Fibroblast of upper back skin (primary cell): ENCODE measurements at regions not wholly inside any gene's neighbourhood (a gene's known extent, or its start where the extent isn't known, plus 50 kb on each side); places are given as distances from the start of the nearest gene placed in this dataset.

Source experiments
- DNase-seq: peaks from one replicate; pipeline ENCODE4 v3.0.0-alpha.2; 2013

DNA sequence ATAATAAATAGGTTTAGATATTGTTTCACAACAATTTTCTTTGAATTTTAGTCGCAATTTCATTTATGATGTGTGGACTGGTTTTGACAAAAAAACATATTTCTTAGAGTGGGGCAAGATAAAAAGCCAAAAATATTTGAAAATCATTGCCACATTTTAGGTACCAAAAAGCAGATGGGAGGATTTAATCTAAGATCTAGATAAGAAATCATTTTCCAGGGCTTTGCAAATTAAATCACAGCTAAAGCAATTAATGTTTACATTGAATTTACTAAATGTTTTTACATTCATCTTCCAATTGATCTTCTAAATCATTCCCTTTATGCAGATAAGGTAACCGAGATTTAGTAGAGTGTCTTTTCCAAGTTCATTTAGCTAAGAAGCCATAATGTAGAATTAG lies 1386.0 kb upstream of the TENM4 start:
- no peak for DNase-seq

DNA sequence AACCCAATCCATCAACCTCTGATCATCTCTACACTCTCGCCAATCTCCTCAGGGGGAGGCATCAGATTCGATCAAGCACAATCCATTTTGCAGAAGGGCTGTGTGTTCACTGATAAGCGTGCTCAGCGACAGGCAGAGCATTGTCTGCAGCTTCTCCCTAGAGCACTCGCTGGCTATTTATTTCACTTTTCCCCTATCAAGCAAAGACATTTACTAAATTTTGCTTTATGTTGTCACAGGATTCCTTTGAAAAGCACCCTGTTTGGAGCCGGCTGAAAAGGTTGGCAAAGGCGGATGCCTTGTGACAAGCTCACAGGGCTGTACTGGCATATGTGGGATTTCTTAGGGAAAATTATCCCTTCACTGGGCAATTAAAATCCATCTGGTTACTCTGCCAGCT lies 1381.5 kb upstream of the TENM4 start:
- DNase-seq = no peak

DNA sequence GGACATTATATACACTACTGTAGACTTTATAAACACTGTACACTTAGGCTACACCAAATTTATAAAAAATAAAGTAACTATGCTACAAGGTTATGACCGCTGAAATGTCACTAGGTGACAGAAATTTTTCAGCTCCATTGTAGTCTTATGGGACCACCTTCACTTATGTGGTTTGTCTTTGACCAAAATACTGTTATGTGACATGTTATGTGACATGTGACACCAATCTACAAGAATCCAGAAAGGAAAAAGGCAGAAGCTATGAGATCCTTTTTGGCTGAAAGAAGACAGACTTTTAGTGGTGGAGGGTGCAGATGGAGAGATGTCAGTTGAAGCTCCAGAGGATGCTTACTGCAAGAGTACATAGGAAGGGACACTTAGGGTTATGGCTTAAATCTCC lies 1378.4 kb upstream of the TENM4 start:
- DNase-seq = no peak

DNA sequence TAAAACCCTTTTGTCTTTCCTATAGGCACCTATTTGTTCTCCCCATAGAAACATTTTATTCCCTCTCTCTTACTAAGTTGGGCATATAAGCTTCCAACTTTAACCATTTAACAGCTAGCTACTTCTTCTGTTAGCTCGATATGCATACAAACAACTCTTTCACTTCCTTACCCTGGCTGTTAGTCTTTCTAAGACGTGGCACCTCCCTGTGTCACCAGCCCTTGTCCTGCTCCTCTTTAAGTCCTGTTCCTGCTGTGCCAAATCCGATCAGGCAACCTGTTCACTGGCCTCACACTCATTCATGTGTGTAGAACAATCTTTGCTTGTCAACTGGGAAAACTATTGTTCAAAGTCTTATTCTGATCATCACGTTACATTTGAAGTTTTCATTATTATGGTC lies 1376.1 kb upstream of the TENM4 start:
- DNase-seq = no peak

DNA sequence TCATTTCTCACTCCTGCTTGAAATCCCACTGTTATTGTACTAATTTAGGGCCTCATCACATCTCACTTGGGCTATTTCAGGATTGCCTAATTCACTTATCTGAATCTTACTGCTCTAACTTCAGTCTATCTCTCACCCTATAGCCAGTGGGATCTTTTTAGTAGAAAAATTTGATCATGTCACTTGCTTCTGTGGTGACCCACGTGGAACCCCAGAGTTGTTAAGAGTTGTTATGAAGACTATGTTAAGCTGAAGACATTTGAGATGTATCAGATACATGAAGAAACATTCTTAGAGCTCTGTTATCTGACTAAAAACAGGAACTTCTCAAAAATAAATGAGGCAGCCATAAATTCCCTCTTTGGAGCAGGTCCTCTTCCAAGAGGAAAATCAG lies 1375.6 kb upstream of the TENM4 start:
- DNase-seq = no peak

DNA sequence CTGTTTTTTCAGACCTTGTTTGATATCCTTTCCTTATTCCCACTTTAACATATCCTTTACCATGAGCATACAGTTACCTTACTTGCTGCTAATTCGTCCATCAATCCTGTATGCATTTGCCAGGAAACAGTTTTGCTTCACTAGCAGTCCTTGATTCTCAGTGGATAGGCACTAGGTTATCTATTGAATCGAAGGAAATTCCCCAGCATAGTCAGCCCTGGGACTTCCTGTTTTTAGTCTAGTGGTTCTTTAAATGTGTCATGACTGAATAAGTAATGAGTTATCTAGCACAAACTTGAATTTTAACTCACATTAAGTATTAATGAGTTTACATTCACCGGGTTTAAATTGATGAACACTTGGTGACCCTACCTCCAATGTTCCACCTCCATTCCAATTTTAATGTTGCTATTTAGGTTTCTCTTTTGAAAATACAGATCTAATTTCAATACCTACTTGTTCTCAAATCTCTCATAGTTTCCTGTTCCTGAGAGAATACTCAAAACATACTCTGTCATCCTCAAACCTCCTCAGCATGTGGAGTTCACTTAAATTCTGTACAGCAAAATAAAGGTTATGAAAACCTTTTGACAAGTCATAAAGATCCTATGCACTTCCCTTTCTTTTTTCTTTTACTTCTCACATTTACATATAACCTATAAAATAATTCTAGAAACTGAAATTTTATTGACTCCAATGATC lies 1375.1 kb upstream of the TENM4 start:
- DNase-seq = no peak

DNA sequence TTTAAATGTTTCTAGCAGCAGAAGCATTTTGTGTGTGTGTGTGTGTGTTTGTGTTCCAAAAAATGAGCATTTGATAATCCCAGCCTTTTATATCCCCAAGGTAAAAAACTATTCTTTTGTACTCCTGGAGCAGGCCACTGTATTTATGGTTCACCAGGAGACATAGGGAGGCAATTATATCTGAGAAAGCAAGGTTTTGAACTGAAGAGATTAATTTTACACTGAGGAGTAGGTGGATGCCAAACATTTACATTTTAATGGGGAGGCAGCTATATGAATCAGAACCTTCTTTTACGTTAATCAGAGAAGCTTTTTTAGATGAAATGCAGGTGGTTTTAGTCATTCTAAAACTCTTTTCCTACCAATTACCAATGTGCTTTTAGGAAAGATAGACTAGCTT lies 1374.0 kb upstream of the TENM4 start:
- DNase-seq = no peak

DNA sequence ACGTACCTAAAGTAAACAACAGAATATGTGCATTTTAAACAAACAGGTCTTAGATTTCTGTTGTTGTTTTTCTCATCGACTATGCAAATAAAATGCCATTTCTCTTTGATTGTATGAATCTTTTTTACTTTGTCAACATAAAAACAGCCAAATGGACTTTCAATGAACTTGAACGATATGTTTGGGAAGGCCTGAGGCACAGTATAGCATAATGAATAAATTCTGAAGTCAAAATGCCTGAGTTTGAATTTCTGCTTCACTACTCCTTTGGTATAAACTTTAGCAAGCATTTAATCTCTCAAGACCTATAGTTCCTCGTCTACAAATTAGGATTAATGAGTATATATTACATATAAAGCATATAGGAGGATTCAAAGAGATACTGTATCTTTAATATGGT lies 1369.9 kb upstream of the TENM4 start:
- no peak for DNase-seq

DNA sequence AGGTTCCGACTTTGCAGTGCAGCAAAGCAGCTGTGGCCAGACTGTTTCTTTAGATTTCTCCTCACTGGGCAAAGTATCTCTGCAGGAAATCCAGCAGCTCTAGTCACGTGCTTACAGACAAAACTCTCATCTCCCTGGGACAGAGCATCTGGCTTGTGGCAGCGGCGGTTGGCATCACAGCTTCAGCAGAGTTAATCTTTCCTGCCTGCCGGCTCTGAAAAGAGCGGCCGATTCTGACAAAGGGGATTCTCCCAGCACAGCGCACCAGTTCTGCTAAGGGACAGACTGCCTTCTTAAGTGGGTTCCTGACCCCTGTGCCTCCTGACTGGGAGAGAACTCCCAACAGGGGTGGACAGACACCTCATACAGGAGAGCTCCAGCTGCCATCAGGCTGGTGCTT lies 1357.3 kb upstream of the TENM4 start:
- DNase-seq = no peak

DNA sequence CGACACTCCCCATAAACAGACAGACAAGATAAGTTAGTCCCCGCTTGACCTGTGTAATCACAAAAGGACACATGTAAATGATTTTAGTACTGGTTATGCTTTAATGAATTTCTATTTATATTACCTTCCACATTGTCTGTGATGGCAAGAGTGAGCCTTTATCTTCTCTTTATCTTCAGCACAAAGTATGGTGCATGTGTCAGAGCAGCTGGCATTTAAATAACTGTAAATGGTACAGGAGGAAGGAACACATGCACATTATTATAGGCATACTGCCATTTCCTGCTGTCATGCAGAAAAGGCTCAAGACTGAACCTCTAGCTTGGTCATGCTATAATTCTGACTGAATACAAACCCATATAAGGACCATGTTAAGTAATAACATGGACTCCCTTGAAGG lies 1342.7 kb upstream of the TENM4 start:
- DNase-seq = no peak

DNA sequence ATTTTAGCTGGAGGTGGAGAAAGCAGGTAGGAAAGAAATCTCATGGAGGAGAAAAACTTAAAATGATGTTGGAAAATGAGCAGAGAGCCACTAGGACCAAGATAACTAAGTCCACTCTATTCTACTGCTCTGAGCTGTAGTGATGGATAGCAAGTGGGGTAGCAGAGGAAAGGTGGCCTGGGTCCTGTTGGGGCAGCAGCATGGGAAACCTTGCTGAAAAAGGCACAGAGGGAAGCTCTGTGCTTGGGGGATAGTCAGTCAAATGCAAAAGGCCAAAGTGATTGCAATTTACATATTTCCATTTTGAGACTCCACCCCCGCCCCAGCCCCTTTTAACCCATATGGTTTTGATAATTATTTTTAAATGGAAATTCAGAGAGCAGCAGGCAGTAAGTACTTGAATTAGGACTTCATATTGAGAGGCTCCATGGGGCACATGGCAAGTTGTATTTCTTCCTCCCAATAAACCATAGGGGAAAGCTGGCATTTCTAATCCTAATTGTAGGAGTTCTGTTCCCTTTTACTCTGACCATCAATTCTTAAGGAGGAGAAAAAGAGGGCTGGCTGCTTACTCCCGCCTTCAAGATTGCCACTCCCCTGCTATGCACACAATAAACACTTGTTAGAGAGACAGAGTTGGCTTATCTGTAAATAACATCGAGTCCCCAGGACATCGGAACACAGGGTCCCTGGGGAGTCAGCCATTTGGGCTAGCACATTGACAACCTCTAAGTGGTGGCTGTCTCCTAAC lies 1341.5 kb upstream of the TENM4 start:
- DNase-seq = no peak

DNA sequence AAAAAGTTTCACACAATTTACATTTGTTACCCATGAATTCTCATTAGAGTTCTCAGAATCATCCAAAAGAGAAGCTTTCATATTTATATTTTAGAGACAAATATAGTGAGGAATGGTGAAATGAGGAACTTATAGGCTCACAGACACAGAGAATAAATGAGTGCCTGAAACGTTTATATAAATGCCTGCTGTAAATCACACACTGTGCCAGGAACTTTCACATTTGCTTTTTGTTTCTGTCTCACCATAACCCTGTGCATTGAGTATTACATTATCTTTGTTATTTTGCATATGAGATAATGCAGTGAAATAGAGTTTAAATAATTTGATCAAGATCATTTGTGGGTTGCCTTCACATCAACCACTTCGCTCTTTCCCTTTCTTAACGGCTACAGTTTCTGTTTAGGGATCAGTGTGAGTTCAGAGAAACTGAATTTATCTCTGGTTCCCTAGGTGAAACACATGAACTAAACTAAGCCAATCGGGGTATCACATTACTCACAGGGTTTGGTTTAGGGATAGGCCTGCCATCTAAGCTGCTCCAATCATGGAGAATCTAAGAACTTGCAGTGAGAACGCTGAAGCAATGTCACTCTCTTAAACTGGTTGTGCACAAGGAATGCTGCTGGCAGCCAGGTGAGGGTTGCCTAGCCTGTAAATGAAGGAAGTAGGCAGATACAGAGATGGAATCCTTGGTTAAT lies 1339.2 kb upstream of the TENM4 start:
- DNase-seq = no peak

DNA sequence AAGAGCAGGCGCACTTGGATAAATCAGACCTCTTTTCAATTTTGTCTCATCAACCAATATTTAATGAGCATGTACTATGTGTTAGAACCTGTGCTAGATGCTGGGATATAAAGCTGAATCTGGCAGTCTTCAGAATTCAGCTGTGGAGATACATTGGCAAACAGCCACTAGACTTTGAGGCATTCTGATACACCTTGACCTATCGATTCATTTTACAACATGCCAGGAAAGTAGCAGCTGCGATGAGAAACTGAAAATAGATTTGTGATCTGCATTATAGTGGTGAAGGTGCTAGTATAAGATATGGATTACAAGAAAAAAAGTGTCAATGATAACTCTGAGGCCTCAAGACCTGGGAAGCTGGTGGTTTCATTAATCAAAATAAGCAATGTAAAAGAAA lies 1338.1 kb upstream of the TENM4 start:
- no peak for DNase-seq

DNA sequence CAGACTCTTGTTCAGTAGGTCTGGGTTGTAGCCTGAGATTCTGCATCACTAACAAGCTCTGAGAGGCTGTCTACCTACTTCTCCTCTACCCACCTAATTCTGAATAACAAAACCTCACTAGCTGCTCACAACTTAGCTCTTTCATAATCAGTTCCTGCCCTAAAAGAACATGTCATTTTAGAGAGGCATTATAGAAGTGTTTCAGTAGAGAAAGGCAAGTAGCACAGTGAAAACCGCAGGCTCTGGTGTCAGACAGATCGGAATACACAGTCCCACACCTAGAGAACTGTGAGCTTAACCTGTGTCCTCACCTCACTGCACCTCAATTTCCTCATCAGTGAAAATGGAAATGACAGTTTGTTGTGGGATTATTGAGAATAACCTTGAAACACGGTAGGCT lies 1337.6 kb upstream of the TENM4 start:
- DNase-seq = no peak

DNA sequence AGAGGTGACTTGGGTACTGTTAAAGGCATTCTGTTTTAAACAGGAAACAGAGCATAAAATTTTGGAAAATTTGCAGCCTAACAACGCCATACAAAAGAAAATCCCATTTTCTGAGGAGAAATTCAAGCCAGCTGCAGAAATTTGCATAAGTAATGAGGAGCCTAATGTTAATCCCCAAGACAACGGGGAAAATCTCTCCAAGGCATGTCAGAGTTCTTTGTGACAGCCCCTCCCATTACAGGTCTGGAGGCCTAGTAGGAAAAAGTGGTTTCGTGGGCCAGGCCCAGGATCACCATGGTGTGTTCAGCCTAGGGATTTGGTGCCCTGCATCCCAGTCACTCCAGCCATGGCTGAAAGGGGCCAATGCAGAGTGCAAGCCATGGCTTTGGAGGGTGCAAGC lies 1333.1 kb upstream of the TENM4 start:
- no peak for DNase-seq

DNA sequence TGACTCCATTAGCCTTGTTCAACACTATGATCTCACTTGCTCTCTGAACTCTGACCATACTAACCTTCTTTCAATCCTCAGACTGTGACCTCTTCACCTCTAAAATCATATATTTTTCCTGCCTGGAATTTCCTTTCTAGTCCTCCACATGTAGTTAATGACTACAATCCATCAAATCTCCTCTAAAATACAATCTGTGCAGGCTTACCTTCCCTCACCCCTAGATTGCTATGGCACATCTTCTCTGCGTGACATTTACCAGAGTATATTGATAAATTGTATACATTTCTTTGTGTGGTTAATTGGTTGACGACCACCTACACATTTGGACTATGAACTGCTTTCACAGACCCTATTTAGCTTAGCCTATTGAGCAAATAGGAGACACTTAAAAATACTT lies 1330.2 kb upstream of the TENM4 start:
- DNase-seq = no peak

DNA sequence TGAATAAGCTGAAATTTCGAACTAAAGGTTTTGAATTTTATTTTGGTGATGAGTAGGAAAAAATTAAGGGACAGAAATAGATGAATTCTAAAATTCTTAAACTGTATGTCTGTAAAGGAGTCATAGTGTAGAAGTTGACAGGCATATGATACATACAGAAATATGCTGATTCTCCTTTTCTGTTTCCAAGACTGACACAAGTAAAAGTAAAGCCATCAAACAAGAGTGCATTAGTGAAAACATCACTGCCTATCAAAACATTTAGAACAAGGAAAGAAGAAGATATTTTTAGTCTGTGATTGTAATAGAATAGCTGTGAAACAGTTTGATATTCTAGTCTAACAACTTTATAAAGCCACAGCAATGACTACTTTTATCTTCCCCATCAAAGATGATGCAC lies 1318.0 kb upstream of the TENM4 start:
- DNase-seq = no peak

DNA sequence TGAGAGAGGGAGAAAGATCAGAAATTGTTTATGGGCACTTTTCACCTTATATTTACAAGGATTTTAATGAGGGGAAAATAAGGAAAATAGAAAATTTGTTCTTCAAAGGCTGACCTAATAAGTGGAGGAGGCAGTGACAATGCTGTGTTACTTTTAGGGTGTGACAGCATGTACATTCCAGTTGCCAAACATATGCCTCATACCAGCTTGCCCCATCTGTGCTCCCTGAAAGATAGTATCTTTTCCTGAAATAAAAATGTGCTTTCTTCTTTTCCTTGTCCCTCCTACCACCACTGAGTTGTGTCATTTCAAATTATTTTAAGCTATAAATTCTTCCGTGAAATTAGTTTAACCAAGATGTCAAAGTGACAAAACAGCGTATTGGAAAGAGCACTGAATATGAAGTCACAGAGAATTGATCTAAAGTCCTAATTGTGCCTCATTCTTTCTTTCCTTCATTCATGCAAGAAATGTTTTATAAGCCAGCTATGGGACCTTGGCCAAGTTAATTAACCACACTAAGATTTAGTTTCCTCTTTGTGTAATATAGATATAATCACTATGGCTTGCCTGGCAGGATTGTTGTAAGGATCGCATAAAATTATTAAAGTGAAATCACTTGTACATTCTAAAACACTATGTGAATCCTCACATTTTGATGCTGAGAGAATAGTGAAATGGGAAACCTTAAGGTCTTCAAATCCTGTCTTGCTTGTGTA lies 1307.5 kb upstream of the TENM4 start:
- DNase-seq = no peak

DNA sequence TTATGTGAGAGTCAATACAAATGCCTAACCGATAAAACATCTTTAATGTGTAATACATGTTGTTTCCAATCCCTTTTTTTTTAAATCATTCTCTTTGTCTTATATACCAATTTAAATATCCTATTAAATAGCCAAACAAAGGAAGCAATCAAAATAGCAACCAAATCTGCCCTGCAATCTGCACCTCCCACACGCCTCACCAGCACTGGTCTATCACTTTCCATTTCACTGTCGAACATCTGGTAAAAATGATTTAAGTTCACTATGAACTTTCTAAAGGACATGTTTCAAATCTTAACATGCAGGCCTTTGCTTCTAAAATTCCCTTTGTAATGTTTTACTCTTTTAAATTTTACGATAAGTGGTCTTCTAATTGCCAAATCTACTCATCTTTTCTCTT lies 1305.5 kb upstream of the TENM4 start:
- no peak for DNase-seq

DNA sequence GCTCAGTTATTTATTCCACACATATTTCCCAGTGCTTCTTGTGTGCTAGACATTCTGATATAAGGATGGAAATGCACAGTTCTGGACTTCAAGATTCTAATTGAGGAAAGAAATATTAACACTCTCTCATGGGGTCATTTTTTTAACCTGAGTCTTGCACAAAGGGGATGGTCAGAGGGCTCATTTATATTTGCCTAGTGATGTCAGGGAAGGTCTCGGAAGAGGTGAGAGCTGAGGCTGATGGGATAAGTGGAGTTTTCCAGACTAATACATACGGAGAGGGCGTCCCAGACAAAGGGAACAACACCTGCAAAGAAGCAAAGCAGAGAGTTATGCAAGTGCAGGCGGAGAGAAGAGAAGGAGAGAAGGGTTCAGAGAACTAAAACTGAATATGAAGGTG lies 1304.6 kb upstream of the TENM4 start:
- no peak for DNase-seq

DNA sequence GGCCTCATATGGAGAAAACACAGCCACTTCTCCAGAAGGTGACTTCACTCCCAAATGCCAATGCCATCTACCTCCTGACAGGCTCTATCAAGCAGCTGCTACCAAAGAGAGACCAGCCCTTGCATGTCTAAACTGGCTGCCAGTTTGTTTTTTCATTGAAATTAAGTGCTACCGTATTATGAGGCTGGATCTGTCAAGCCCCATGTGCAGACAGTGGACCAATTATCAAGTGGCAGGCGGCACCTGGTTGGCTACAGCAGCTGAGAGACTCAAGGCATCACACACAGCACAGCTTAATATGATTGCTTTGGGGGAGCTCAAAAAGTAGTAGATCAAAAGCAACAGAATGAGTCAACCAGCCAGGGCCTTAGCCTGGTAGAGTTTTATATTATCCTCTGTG lies 1293.0 kb upstream of the TENM4 start:
- DNase-seq = no peak

DNA sequence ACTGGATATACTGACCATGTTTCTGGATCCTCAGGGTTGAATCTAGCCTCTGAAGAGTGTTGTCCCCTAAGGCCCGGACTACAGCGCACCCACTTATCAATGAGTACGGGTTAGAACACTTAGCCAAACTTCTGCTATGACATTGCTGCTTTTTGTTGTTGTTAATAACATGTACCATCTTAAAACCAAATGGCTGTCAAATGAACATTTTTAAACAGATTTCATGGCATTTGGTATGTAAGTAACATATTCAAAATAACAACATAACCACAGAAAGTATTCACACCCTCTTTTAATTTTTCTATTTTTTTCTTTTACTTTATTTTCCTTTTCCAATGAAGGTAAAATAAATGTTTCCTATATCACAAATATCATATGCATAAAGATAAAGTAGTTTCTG lies 1292.5 kb upstream of the TENM4 start:
- no peak for DNase-seq

DNA sequence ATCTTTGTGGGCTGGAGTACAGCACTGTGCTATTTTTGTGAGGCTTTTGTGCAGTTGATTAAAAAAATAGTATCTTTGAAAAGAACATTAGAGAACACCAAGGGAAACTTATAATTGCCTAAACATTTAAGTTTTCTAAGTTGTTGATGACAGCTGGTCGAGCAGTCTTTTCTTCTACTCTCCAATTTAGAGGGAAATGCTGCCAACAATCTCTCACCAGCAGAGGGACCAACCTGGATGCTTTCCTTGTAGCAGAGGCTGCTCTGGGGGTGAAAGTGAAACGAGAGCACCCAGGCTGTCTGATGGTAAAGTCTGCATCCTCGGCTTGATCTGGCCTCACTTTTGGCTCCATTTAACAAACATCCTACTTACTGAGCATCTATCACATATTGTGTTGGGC lies 1286.5 kb upstream of the TENM4 start:
- peak; percentile 4 for DNase-seq

DNA sequence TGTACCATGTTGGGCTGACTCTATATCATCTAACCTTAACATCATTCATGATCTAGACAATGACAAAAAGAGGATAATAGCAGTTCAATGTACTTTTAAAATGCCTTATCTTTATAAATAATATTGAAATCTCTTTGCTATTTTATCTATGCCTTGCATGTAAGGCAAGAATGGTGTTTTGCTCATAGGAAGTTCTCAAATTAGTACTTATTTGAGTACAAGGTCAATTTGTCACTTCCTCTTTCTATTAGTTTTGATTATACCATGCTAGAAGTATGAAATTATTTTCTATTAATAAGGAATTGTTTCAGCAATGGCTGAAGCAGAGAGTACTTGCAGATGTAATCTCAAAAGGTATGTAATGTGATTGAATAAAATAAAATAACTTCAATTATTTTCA lies 1285.4 kb upstream of the TENM4 start:
- DNase-seq = no peak
